ENCODE measurements at regions not wholly inside any gene's neighbourhood (a gene's known extent, or its start where the extent isn't known, plus 50 kb on each side); places are given as distances from the start of the nearest gene placed in this dataset.

- ATAC-seq (ENCODE audit: low read depth) (no peak), DNase-seq (no peak)
- no peak overlapping the region for H2AK9ac ChIP-seq (replicated peaks; ENCODE audit: low read depth, low read length, poor library complexity)
- no peak overlapping the region for H3K23ac ChIP-seq (ENCODE audit: low read depth, low read length)
- no peaks in the 10 kb centered on the region for H4K20me1 ChIP-seq (ENCODE audit: insufficient read depth, low read length)
- H3K4ac ChIP-seq (ENCODE audit: low read depth, low read length), result no peak overlapping the region
- POLR2A ChIA-PET (ENCODE audit: unreplicated experiment), result no interaction called here
- H3K14ac ChIP-seq (replicated peaks; ENCODE audit: low read depth, low read length), result no peak overlapping the region
- peaks cover 13% of the 10 kb centered on the region for H3K9me1 ChIP-seq (ENCODE audit: insufficient read depth, low read length)
- H3K27me3 ChIP-seq (ENCODE audit: control insufficient read depth, insufficient read depth, low read length), result 0 out of 2 replicates have a peak, but pooled peaks cover 2% of the 10 kb centered on the region
- no peak overlapping the region for H2BK120ac ChIP-seq (ENCODE audit: low read depth, low read length)
- in situ Hi-C loops (cut with MboI; ENCODE audit: low sequenced_read_pairs), result no loop called here
- H3K79me1 ChIP-seq (ENCODE audit: low read depth in 1 of 2, low read length in 2 of 2), result peaks cover 0 to 5% of the 10 kb centered on the region in 2 experiments; a peak in 1 of 4 replicates
- H4K91ac ChIP-seq (ENCODE audit: insufficient read depth, low read depth, low read length), result no peak overlapping the region
- H3K4me1 ChIP-seq (ENCODE audit: control insufficient read depth, insufficient read depth, low read length), result peaks cover 6% of the 10 kb centered on the region
- no peak overlapping the region for H3K4me2 ChIP-seq (ENCODE audit: low read depth, low read length)
- intact Hi-C loops (cut with micrococcal nuclease), result no loop called here
- 100% methylated on average over 1 of the region's 7 CpGs; no CpG with 5 or more reads in 1 of the 2 experiments for WGBS, 2 experiments (ENCODE audit: extremely low coverage in 2 of 2, insufficient read length in 1 of 2)
- no peak overlapping the region for H3K18ac ChIP-seq (ENCODE audit: low read depth, low read length)
- no peak overlapping the region for H3K9ac ChIP-seq (ENCODE audit: low read depth, low read length)
- H2BK20ac ChIP-seq (ENCODE audit: low read depth, low read length), result no peak overlapping the region
- no peak overlapping the region; the same call in 2 of the 3 replicates for H2BK15ac ChIP-seq (ENCODE audit: low read depth, low read length)
- dilution Hi-C loops (cut with HindIII; ENCODE audit: low sequenced_read_pairs, unreplicated experiment), result no loop called here
- H2AK5ac ChIP-seq (ENCODE audit: low read depth, low read length), result no peak overlapping the region; the same call in 1 of the 2 replicates
- TF ChIP-seq USF2 (IDR thresholded peaks at IDR 0.05; ENCODE audit: low read depth, low read length) (peak; percentile 56; the same call in 1 of the 2 replicates), NFE2L2 (IDR thresholded peaks at IDR 0.05; ENCODE audit: low read depth, low read length) (no peak)
- H3K56ac ChIP-seq (ENCODE audit: extremely low read depth, insufficient read depth, low read length), result no peak overlapping the region
- no peak overlapping the region for H3K27ac ChIP-seq (ENCODE audit: insufficient read depth, low read length)
- H3K4me3 ChIP-seq (ENCODE audit: insufficient read depth, low read depth, low read length), result no peak overlapping the region
- H4K8ac ChIP-seq (ENCODE audit: low read depth in 2 of 2, low read length in 2 of 2), result no peak overlapping the region
- H3K36me3 ChIP-seq (ENCODE audit: control insufficient read depth, insufficient read depth, low read length), result no peaks in the 10 kb centered on the region
- CTCF ChIA-PET, result interaction anchor here (0.7 kb wide), 1 partner anchor 206 kb away, joined by 3 read pairs; no protein-coding TSS in a partner anchor
- no peak overlapping the region for H2AFZ ChIP-seq (replicated peaks; ENCODE audit: low read length, poor library complexity)
- BruUV-seq (replicated peaks), result no TSS peak
- no peak overlapping the region for H2BK5ac ChIP-seq (ENCODE audit: low read depth, low read length, poor library complexity, severe bottlenecking)
- no peak overlapping the region for H4K5ac ChIP-seq (ENCODE audit: low read depth, low read length)
- H3K9me3 ChIP-seq (ENCODE audit: control insufficient read depth, insufficient read depth, low read length), result peaks cover 3% of the 10 kb centered on the region
Measured at GRCh38 chr11:69425444-69425843, 56.0 kb upstream of the LINC01488 start.

All from IMR-90 (cell line).